ENCODE measurements at regions not wholly inside any gene's neighbourhood (a gene's known extent, or its start where the extent isn't known, plus 50 kb on each side); places are given as distances from the start of the nearest gene placed in this dataset.

DNA sequence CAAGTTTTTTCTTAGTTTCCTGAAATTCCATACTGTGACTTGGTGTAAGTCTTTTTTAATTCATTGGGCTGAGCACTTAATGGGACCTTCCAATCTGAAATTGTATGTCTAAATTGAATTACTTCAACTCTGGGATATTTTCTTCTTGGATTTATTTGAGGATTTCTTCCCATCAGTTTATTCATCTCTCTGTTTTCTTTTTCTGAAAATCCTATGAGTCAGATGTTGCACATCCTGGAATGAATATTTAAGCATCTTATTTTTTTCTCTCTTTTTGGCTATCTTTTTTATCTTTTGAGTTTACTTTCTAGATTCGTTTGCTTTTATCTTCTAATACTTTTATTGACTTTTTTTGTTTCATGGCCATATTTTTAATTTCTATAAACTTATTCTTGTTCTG is 55.4 kb upstream of the ACYP2 start (continued):
- TF ChIP-seq BCL11A (IDR thresholded peaks at IDR 0.05; ENCODE audit: low read depth in 2 of 2, low read length in 2 of 2): no peak
- TF ChIP-seq TAF1 (IDR thresholded peaks at IDR 0.05; ENCODE audit: low read depth, low read length): no peak
- no peak for TF ChIP-seq POLR2A (IDR thresholded peaks at IDR 0.05; ENCODE audit: control extremely low read depth in 1 of 2, low read depth in 2 of 2, low read length in 2 of 2)
- TF ChIP-seq CBX5 (IDR thresholded peaks at IDR 0.05; ENCODE audit: low read depth, low read length): no peak
- TF ChIP-seq JUN (IDR thresholded peaks at IDR 0.05; ENCODE audit: low read depth, low read length): no peak
- TF ChIP-seq EZH2 (IDR thresholded peaks at IDR 0.05; ENCODE audit: low read depth, low read length, severe bottlenecking): no peak

All from H1 (cell line).